ENCODE measurements at regions not wholly inside any gene's neighbourhood (a gene's known extent, or its start where the extent isn't known, plus 50 kb on each side); places are given as distances from the start of the nearest gene placed in this dataset.

DNA sequence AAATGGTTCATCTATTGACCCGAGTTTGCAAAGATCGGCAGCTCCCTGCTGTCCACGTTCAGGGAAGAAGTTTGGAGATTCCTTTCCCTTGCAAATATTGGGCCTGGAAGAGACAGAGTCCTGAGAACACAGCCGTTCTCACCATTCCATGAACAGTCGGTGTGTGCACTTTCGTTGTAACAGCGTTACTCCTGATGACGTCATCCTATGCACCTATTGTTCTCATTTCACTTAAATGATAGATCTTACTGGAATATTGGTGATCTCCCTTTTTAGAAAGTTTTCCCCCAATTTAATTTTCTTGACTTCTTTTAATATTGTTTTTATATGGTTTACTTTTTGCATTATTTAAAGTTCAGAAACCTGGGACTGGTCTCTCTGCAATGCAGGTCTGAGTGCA, 320.7 kb upstream of the PFKP start:
- TF ChIP-seq, protein P1, sequence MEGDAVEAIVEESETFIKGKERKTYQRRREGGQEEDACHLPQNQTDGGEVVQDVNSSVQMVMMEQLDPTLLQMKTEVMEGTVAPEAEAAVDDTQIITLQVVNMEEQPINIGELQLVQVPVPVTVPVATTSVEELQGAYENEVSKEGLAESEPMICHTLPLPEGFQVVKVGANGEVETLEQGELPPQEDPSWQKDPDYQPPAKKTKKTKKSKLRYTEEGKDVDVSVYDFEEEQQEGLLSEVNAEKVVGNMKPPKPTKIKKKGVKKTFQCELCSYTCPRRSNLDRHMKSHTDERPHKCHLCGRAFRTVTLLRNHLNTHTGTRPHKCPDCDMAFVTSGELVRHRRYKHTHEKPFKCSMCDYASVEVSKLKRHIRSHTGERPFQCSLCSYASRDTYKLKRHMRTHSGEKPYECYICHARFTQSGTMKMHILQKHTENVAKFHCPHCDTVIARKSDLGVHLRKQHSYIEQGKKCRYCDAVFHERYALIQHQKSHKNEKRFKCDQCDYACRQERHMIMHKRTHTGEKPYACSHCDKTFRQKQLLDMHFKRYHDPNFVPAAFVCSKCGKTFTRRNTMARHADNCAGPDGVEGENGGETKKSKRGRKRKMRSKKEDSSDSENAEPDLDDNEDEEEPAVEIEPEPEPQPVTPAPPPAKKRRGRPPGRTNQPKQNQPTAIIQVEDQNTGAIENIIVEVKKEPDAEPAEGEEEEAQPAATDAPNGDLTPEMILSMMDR (IDR thresholded peaks at IDR 0.05; ENCODE audit: poor library complexity) = no peak
- no peak for TF ChIP-seq EZH2 (IDR thresholded peaks at IDR 0.05; ENCODE audit: borderline replicate concordance)
